ENCODE measurements at regions not wholly inside any gene's neighbourhood (a gene's known extent, or its start where the extent isn't known, plus 50 kb on each side); places are given as distances from the start of the nearest gene placed in this dataset.

DNA sequence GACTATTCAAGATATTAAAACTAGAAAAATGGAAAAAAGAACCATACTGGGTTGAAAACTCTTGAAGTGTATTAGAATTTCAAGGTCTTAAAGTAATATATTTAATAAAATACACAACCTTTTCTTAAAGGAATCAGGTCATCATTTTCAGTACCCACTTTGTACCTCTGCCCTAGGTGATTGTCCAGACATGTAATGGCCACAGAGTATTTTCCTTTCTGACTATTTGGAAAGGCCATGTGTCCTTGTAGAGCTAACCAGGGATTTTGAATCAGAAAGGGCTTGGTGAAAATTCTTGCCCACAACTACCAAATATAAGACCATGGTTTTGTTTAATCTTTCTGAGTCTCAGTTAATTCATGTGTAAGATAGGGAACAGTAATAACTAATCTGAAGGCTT lies 91.4 kb upstream of the MLIP start:
- TF ChIP-seq, protein P1, sequence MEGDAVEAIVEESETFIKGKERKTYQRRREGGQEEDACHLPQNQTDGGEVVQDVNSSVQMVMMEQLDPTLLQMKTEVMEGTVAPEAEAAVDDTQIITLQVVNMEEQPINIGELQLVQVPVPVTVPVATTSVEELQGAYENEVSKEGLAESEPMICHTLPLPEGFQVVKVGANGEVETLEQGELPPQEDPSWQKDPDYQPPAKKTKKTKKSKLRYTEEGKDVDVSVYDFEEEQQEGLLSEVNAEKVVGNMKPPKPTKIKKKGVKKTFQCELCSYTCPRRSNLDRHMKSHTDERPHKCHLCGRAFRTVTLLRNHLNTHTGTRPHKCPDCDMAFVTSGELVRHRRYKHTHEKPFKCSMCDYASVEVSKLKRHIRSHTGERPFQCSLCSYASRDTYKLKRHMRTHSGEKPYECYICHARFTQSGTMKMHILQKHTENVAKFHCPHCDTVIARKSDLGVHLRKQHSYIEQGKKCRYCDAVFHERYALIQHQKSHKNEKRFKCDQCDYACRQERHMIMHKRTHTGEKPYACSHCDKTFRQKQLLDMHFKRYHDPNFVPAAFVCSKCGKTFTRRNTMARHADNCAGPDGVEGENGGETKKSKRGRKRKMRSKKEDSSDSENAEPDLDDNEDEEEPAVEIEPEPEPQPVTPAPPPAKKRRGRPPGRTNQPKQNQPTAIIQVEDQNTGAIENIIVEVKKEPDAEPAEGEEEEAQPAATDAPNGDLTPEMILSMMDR (IDR thresholded peaks at IDR 0.05) = no peak
- no peak for TF ChIP-seq POLR2AphosphoS5 (IDR thresholded peaks at IDR 0.05; ENCODE audit: low read depth, low read length)
- TF ChIP-seq, protein P2, sequence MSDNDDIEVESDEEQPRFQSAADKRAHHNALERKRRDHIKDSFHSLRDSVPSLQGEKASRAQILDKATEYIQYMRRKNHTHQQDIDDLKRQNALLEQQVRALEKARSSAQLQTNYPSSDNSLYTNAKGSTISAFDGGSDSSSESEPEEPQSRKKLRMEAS (IDR thresholded peaks at IDR 0.05; ENCODE audit: low read depth) = no peak
- no peak for TF ChIP-seq GABPA (IDR thresholded peaks at IDR 0.05; ENCODE audit: low read depth)
- TF ChIP-seq, protein P3, sequence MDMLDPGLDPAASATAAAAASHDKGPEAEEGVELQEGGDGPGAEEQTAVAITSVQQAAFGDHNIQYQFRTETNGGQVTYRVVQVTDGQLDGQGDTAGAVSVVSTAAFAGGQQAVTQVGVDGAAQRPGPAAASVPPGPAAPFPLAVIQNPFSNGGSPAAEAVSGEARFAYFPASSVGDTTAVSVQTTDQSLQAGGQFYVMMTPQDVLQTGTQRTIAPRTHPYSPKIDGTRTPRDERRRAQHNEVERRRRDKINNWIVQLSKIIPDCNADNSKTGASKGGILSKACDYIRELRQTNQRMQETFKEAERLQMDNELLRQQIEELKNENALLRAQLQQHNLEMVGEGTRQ (IDR thresholded peaks at IDR 0.05; ENCODE audit: borderline replicate concordance, low read depth, low read length) = no peak
- TF ChIP-seq EZH2phosphoT487 (IDR thresholded peaks at IDR 0.05; ENCODE audit: borderline replicate concordance, low read depth) = no peak
- TF ChIP-seq, protein P4, sequence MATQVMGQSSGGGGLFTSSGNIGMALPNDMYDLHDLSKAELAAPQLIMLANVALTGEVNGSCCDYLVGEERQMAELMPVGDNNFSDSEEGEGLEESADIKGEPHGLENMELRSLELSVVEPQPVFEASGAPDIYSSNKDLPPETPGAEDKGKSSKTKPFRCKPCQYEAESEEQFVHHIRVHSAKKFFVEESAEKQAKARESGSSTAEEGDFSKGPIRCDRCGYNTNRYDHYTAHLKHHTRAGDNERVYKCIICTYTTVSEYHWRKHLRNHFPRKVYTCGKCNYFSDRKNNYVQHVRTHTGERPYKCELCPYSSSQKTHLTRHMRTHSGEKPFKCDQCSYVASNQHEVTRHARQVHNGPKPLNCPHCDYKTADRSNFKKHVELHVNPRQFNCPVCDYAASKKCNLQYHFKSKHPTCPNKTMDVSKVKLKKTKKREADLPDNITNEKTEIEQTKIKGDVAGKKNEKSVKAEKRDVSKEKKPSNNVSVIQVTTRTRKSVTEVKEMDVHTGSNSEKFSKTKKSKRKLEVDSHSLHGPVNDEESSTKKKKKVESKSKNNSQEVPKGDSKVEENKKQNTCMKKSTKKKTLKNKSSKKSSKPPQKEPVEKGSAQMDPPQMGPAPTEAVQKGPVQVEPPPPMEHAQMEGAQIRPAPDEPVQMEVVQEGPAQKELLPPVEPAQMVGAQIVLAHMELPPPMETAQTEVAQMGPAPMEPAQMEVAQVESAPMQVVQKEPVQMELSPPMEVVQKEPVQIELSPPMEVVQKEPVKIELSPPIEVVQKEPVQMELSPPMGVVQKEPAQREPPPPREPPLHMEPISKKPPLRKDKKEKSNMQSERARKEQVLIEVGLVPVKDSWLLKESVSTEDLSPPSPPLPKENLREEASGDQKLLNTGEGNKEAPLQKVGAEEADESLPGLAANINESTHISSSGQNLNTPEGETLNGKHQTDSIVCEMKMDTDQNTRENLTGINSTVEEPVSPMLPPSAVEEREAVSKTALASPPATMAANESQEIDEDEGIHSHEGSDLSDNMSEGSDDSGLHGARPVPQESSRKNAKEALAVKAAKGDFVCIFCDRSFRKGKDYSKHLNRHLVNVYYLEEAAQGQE (IDR thresholded peaks at IDR 0.05; ENCODE audit: low read depth, low read length) = no peak
- no peak for TF ChIP-seq TAF1 (IDR thresholded peaks at IDR 0.05; ENCODE audit: borderline replicate concordance, low read depth, low read length)
- no peak for TF ChIP-seq FOSL2 (IDR thresholded peaks at IDR 0.05; ENCODE audit: borderline replicate concordance, low read depth)
- TF ChIP-seq FOXM1 (IDR thresholded peaks at IDR 0.05; ENCODE audit: low read depth) = no peak
- TF ChIP-seq TEAD4 (IDR thresholded peaks at IDR 0.05; ENCODE audit: borderline replicate concordance, insufficient read depth) = no peak
- TF ChIP-seq RCOR1 (IDR thresholded peaks at IDR 0.05; ENCODE audit: low read length) = no peak
- no peak for TF ChIP-seq YY1 (IDR thresholded peaks at IDR 0.05; ENCODE audit: low read depth)
- TF ChIP-seq CHD2 (IDR thresholded peaks at IDR 0.05; ENCODE audit: low read length, partially characterized antibody) = no peak
